IPS-18c (cell line): ENCODE measurements at regions not wholly inside any gene's neighbourhood (a gene's known extent, or its start where the extent isn't known, plus 50 kb on each side); places are given as distances from the start of the nearest gene placed in this dataset.

ENCODE experiments used
- H3K4me3 ChIP-seq: 2 replicates; pipeline ENCODE4 v1.7.0; 2013; ENCODE audit warnings: low read depth, mild to moderate bottlenecking, low read length, moderate library complexity; ENCODE audit not compliant: insufficient read depth
- H3K9me3 ChIP-seq: one replicate; pipeline ENCODE4 v1.6.1; 2013; ENCODE audit warnings: mild to moderate bottlenecking, low read length, moderate library complexity; ENCODE audit not compliant: control insufficient read depth, insufficient read depth

- no peak overlapping the region for H3K4me3 ChIP-seq
- peaks cover 11% of the 10 kb centered on the region for H3K9me3 ChIP-seq
These were observed 54.5 kb downstream of the CLDN34 start for GRCh38 chrX:10021461-10022272.

- H3K4me3 ChIP-seq = no peak overlapping the region
- peaks cover 11% of the 10 kb centered on the region for H3K9me3 ChIP-seq
These were observed 55.0 kb downstream of the CLDN34 start for GRCh38 chrX:10022273-10022541.

GRCh38 chrX:10022580-10023245, 55.6 kb downstream of the CLDN34 start:
- peaks cover 11% of the 10 kb centered on the region for H3K9me3 ChIP-seq

GRCh38 chrX:10023821-10024220, 56.7 kb downstream of the CLDN34 start:
- Histone ChIP-seq H3K9me3 (peaks cover 11% of the 10 kb centered on the region), H3K4me3 (no peak overlapping the region)

More at GRCh38 chrX:10022580-10023245, 55.6 kb downstream of the CLDN34 start:
- no peak overlapping the region for H3K4me3 ChIP-seq

GRCh38 chrX:10025742-10026493, 58.8 kb downstream of the CLDN34 start:
- Histone ChIP-seq H3K9me3 (peaks cover 13% of the 10 kb centered on the region), H3K4me3 (no peak overlapping the region)

- Histone ChIP-seq H3K4me3 (no peak overlapping the region), H3K9me3 (peaks cover 9% of the 10 kb centered on the region)
These were observed 61.3 kb downstream of the CLDN34 start for GRCh38 chrX:10028283-10029104.

- peaks cover 7% of the 10 kb centered on the region for H3K9me3 ChIP-seq
- H3K4me3 ChIP-seq = no peak overlapping the region
These were observed 63.4 kb downstream of the CLDN34 start for GRCh38 chrX:10030570-10030969.

GRCh38 chrX:10031746-10032145, 64.6 kb downstream of the CLDN34 start:
- Histone ChIP-seq H3K4me3 (no peak overlapping the region), H3K9me3 (peaks cover 2% of the 10 kb centered on the region)

GRCh38 chrX:10032147-10032546, 65.0 kb downstream of the CLDN34 start:
- Histone ChIP-seq H3K9me3 (peaks cover 2% of the 10 kb centered on the region), H3K4me3 (no peak overlapping the region)

GRCh38 chrX:10033375-10034007, 66.3 kb downstream of the CLDN34 start:
- Histone ChIP-seq H3K4me3 (0 out of 2 replicates have a peak overlapping the region, but pooled peaks have one; percentile 9), H3K9me3 (peaks cover 4% of the 10 kb centered on the region)

- H3K4me3 ChIP-seq = no peak overlapping the region
- peaks cover 4% of the 10 kb centered on the region for H3K9me3 ChIP-seq
These were observed 67.6 kb downstream of the CLDN34 start for GRCh38 chrX:10034740-10035260.

GRCh38 chrX:10038585-10038984, 71.4 kb downstream of the CLDN34 start:
- peaks cover 11% of the 10 kb centered on the region for H3K9me3 ChIP-seq
- H3K4me3 ChIP-seq = no peak overlapping the region

GRCh38 chrX:10039821-10040793, 72.9 kb downstream of the CLDN34 start:
- no peak overlapping the region for H3K4me3 ChIP-seq
- peaks cover 17% of the 10 kb centered on the region for H3K9me3 ChIP-seq

- Histone ChIP-seq H3K4me3 (no peak overlapping the region), H3K9me3 (peaks cover 17% of the 10 kb centered on the region)
These were observed 73.8 kb downstream of the CLDN34 start for GRCh38 chrX:10040961-10041360.

- Histone ChIP-seq H3K9me3 (peaks cover 17% of the 10 kb centered on the region), H3K4me3 (no peak overlapping the region)
These were observed 74.2 kb downstream of the CLDN34 start for GRCh38 chrX:10041383-10041782.

GRCh38 chrX:10042055-10042454, 74.9 kb downstream of the CLDN34 start:
- Histone ChIP-seq H3K9me3 (peaks cover 17% of the 10 kb centered on the region), H3K4me3 (no peak overlapping the region)
